ENCODE measurements at regions not wholly inside any gene's neighbourhood (a gene's known extent, or its start where the extent isn't known, plus 50 kb on each side); places are given as distances from the start of the nearest gene placed in this dataset.

DNA sequence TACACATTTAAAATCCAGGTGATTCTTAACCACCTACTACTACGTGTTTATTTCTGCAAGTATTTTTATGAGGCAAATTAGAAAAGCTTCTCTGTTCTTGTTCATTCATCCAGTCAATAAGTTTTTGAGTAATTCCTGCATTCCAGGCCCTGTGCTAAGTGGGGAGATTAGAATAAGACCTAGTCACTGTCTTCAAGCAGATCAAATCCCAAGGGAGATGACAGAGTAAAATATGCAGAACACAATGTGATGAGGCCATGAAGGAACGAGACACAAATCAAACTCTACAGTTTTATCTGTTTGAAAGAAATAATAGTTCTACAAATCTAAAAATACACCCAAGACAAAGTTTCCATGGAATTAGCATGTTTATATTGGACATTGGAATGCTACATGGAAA lies 158.8 kb downstream of the CEP120 start:
- TF ChIP-seq, protein P1, sequence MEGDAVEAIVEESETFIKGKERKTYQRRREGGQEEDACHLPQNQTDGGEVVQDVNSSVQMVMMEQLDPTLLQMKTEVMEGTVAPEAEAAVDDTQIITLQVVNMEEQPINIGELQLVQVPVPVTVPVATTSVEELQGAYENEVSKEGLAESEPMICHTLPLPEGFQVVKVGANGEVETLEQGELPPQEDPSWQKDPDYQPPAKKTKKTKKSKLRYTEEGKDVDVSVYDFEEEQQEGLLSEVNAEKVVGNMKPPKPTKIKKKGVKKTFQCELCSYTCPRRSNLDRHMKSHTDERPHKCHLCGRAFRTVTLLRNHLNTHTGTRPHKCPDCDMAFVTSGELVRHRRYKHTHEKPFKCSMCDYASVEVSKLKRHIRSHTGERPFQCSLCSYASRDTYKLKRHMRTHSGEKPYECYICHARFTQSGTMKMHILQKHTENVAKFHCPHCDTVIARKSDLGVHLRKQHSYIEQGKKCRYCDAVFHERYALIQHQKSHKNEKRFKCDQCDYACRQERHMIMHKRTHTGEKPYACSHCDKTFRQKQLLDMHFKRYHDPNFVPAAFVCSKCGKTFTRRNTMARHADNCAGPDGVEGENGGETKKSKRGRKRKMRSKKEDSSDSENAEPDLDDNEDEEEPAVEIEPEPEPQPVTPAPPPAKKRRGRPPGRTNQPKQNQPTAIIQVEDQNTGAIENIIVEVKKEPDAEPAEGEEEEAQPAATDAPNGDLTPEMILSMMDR (IDR thresholded peaks at IDR 0.05), result no peak
- TF ChIP-seq POLR2AphosphoS5 (IDR thresholded peaks at IDR 0.05) (no peak), EP300 (IDR thresholded peaks at IDR 0.05) (no peak), POLR2A (IDR thresholded peaks at IDR 0.05) (no peak)

Measured in upper lobe of left lung (tissue), 4 donors.